C4-2B (cell line): ENCODE measurements at regions not wholly inside any gene's neighbourhood (a gene's known extent, or its start where the extent isn't known, plus 50 kb on each side); places are given as distances from the start of the nearest gene placed in this dataset.

Experiments used
- H3K27ac ChIP-seq: fragments of 450-650 bp; 2 replicates; pipeline ENCODE4 v1.5.1; 2017
- ZFX ChIP-seq: fragments of 450-650 bp; IDR thresholded peaks from 2 replicates; pipeline ENCODE4 v1.6.1; 2017
- TF ChIP-seq, protein P1 (sequence below): fragments of 450-650 bp; conservative IDR thresholded peaks from 2 replicates; pipeline ENCODE4 v1.5.1; 2017; ENCODE audit warnings: mild to moderate bottlenecking

DNA sequence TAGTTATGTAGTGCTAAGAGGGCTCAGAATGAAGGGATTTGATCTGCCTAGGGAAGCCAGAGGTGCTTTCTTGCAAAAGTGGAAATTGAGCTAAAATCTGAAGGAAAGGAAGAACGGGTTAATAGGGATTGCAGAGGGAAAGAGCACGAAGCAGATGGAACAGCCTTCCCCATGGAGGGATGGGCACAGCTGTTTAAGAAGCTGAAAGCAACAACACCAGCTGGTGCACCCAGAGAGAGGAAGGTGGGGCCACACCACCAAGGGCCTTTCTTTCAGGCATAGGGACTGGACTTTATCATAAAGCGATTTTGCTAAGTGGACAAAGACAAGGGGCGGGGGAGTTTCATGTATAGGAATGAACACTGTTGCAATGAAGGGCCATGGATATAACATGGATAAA is 65.8 kb upstream of the SNRPB2 start:
- H3K27ac ChIP-seq: no peak overlapping the region
- no peak for TF ChIP-seq ZFX
- TF ChIP-seq, protein P1, sequence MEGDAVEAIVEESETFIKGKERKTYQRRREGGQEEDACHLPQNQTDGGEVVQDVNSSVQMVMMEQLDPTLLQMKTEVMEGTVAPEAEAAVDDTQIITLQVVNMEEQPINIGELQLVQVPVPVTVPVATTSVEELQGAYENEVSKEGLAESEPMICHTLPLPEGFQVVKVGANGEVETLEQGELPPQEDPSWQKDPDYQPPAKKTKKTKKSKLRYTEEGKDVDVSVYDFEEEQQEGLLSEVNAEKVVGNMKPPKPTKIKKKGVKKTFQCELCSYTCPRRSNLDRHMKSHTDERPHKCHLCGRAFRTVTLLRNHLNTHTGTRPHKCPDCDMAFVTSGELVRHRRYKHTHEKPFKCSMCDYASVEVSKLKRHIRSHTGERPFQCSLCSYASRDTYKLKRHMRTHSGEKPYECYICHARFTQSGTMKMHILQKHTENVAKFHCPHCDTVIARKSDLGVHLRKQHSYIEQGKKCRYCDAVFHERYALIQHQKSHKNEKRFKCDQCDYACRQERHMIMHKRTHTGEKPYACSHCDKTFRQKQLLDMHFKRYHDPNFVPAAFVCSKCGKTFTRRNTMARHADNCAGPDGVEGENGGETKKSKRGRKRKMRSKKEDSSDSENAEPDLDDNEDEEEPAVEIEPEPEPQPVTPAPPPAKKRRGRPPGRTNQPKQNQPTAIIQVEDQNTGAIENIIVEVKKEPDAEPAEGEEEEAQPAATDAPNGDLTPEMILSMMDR: no peak

DNA sequence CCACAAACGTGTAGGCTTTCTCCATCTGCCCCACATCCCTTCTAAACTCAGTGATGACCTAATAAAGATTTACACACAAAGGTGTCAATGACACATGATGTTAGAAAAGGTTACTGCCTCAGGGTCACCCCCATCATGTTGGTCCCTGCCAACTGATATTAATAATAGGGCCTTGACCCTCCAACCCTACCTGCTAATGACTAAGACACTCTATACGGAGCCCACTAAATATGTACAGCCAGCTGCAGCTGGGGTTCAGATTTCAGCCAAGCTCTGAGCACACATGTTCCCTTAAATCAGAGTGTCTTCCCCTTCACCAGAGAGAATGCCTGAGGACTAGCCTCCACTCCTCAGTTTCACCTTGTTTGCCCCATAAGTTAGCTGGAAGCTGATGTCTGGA is 67.4 kb upstream of the SNRPB2 start:
- TF ChIP-seq ZFX: no peak
- TF ChIP-seq, protein P1: no peak
- H3K27ac ChIP-seq: no peak overlapping the region

DNA sequence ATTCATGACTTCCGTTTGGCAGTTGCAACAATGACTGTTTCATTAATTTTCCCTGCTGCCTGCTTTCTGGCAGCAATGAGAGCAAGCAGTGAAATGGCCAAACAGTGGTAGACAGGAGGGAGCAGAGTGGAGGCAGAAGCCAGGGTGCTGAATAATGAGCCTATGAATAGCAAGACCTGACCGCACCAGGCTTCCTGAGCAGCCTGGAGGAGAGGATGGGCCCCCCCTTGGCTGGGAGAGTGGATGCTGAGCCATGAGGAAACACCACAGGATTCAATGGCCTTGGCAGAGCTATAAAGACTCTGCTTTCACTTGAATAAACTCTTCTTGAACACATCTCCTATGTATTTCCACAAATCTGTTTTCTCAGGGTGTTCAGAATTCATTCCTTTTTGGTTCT is 68.1 kb upstream of the SNRPB2 start:
- TF ChIP-seq, protein P1: no peak
- no peak for TF ChIP-seq ZFX
- no peak overlapping the region for H3K27ac ChIP-seq

DNA sequence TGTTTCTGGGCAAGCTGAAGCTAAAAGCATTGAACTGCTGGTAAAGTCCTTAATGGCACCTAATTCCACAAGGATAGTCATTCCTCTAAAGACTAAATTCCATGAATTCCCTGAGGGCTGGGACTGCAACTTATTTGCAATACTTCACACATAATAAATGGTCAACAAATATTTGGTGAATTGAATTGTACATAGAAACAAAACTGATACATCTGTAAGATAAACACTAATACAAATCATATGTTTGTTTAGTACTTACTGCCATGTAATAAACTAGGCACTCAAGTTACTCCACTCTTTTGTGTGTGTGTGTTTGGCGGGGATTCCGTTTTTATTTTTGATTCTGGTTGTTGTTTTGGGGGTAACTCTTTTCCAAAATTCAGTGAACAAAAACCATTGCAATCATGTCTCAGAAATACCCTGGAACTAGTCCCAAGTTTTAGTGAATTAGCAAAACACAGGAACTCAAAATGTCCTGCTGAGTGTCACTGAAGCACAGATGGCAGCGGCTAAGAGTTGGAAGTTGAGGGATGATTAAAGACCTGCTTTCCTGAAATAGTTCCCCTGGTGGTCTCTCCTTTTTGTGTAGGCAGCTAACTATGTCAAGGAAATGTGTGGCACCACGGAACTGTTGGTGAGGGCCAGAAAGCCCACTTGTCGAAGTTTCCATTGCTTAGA is 74.8 kb upstream of the SNRPB2 start:
- no peak overlapping the region for H3K27ac ChIP-seq
- TF ChIP-seq, protein P1: no peak
- no peak for TF ChIP-seq ZFX

DNA sequence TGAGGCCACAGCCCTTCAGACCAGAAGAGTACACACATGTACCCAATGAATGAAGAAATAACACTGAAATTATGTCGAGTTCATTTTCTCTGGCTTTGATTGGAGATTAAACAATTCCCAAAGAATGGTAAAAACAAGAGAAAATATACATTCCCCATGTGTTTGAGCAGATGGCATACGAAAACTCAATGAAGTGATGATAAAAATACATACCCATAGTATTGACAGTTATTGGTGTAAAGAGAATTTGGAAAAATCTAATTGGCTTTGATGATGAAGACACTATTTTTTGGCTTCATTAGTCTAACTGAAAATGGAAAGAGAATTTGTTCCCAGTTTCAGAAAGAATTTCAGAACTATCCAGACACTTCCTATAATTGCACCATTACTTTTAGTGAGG is 76.6 kb upstream of the SNRPB2 start:
- TF ChIP-seq ZFX: no peak
- TF ChIP-seq, protein P1: no peak
- no peak overlapping the region for H3K27ac ChIP-seq

DNA sequence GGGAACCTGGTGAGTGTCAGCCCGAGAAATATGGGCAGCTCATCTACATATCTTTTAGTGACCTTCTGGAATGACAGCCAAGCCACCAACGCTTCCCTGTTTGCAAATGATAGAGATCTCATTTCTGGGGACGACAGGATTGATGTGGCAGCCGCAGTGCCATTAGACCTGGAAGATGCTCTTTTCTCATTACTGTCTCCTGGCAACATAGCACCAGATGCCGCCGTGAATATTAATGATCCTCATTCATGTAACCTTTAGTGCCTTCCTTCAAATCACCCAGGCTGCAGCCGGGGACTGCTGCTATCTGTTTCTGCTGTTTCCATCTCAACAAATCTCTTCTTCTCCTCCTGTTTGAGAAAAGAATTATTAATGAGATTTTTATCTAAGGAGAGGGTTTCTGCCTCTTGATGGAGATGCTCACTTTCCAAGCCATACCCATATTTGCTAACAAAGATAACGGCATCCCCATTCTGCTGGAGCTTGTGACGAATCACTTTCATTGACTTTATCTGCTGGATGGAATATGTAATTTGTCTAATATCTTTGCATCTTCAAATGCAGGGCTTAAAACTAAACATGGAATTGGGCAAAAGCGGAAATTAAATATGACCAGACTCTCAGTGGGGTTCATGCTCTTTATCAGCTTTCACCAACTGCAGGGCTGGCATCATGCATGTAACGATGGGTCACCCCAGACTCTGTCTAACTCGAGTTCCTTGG is 74.8 kb upstream of the KIF16B start:
- TF ChIP-seq, protein P1: no peak
- TF ChIP-seq ZFX: no peak
- H3K27ac ChIP-seq: no peak overlapping the region

DNA sequence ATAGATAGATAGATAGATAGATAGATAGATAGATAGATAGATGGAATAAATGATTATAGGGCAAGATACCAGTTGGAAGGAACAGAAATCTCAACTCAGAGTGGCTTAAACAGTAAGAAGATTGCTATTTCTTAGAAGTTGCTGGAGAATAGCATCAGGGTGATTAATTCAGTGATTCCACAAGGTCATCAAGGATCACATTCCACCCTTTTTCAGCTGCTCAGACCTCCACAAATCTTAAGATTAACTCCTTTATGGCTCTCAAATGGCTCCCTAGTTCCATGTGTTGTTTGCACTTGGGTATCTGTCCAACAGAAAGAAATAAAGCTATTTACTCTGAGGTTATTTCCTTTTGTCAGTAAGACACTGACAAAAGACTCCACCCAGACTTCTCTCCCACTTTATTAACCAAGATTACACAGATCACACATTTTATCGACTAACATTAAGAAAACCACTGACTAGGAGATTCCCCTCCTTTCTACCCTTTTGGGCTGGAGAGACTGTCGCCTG is 68.3 kb upstream of the KIF16B start:
- H3K27ac ChIP-seq: no peak overlapping the region
- TF ChIP-seq, protein P1: no peak
- TF ChIP-seq ZFX: no peak
